ENCODE measurements at regions not wholly inside any gene's neighbourhood (a gene's known extent, or its start where the extent isn't known, plus 50 kb on each side); places are given as distances from the start of the nearest gene placed in this dataset.

DNA sequence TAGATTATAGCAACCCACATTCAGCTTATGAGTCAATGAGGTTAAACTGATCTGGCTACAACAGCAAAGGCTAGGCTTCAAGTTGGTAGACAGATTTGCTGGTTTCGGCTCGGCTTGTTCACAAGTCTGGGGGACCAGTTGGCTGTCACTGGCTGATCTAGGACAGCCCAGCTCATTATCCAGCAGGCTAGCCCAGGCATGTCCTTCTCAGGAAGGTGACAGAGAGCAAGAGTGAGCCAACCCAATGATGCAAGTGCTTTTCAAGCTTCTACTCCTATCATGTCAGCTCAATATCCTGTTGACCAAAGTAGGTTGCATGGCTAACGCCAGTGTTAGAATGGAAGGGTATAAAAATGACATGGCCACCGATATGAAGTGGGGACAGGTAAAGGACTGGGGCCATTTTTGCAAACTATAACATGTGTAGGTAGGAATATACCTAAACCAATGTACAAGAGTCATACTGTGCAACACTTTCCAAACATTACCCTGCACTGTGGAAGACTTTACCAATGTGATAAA is 220.9 kb upstream of the SOX21 start:
- Histone ChIP-seq H3K4me1 (no peaks in the 10 kb centered on the region), H3K9me3 (replicated peaks) (no peaks in the 10 kb centered on the region; the same call in 1 of the 2 replicates), H3K36me3 (no peaks in the 10 kb centered on the region), H3K4me3 (no peak overlapping the region), H3K27ac (no peak overlapping the region), H3K27me3 (no peaks in the 10 kb centered on the region)
- no peak for DNase-seq

DNA sequence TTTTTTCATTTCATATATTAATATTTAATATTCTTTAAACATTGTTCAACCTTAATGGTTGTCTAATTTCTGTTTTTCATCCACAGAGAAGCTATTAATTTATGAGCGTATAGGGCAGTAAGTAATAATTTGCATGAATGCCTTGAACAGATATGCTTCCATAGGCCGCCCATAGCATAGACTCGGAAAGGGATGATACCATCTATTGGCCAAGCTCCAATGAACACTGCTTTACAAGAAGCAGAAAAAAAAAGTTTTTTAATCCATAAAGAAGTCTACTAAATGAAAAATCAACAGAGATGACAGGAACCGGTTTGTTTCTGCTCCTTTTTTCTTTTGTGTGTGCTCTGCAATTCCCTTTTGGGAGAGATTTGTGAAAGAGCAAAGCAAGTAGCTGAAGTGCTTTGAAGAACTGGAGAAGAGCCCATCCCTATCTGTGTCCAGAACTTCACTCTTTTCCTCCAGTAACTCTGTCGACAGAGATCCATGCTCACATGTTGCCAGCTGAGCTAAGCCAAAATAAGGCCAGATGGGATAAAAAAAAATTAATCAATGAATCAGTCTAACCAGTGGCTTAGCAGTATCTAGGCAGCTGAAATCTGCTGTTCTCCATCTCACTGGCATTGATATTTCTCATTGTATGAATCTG is 215.9 kb upstream of the SOX21 start:
- Histone ChIP-seq H3K36me3 (no peaks in the 10 kb centered on the region), H3K4me3 (no peak overlapping the region), H3K9me3 (replicated peaks) (no peaks in the 10 kb centered on the region), H3K27me3 (no peaks in the 10 kb centered on the region), H3K4me1 (no peaks in the 10 kb centered on the region), H3K27ac (no peak overlapping the region)
- DNase-seq: no peak

DNA sequence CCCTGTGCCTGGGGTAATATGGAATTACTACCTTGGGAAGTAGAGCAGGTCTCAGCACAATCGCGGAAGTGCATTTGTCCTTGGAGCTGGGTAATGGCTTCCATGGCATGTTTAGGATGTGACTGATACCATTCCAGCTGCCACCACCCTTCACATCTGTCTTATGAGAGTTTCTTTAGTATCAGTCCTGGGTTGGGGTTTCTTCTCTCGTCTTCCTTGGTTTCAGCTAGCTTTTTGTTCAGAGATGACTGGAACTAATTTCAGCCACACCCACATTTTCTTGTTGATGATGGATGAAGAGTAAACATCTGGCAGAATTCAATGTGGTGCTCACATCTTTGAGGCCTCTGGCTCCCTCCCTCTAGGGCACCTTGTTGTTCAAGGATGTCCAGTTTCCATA is 212.9 kb upstream of the SOX21 start:
- Histone ChIP-seq H3K36me3 (no peaks in the 10 kb centered on the region), H3K9me3 (replicated peaks) (no peaks in the 10 kb centered on the region), H3K27me3 (no peaks in the 10 kb centered on the region), H3K4me1 (no peaks in the 10 kb centered on the region), H3K4me3 (no peak overlapping the region), H3K27ac (no peak overlapping the region)
- DNase-seq: peak in 1 of 2 experiments; percentile 26

DNA sequence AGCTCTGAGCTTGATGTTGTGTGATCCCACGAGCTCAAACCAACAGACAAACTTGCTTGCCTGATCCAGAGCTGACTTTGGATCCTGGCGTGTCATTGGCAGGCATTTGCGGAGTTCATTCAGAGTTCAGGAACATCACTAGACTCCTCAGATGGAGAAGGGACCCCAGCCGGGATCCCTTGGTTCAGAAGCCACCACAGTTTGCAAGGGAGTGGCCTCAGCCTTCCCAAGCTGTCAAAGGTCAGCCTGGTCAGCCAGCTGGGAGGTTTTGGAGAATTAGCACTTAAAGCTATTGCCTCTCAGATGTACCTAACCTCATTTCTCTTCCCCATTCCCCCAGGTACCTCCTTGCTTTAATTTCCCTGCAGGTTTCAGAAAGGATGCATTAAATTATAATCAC is 208.8 kb upstream of the SOX21 start:
- Histone ChIP-seq H3K36me3 (no peaks in the 10 kb centered on the region), H3K27ac (no peak overlapping the region), H3K4me1 (no peaks in the 10 kb centered on the region), H3K9me3 (replicated peaks) (no peaks in the 10 kb centered on the region), H3K4me3 (no peak overlapping the region), H3K27me3 (no peaks in the 10 kb centered on the region)
- no peak for DNase-seq

DNA sequence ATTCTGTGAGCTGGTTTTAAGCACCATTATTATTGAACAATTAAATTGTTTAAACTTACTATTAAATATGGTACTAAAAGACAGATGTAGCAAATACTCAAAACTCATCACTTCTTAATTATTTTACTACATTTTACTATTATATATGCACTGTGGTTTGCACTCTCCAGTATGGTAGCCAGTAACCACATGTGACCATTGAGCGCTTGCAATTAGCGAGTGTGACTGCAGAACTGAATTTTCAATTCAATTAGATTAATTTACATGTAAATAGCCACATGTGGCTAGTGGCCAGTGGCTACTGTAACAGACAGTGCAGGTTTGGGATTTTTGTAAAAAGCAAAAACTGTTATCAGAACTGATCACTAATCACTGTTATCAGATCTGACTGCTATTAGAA is 208.2 kb upstream of the SOX21 start:
- Histone ChIP-seq H3K4me1 (no peaks in the 10 kb centered on the region), H3K27me3 (no peaks in the 10 kb centered on the region), H3K36me3 (no peaks in the 10 kb centered on the region), H3K4me3 (no peak overlapping the region), H3K9me3 (replicated peaks) (no peaks in the 10 kb centered on the region), H3K27ac (no peak overlapping the region)
- DNase-seq: no peak

DNA sequence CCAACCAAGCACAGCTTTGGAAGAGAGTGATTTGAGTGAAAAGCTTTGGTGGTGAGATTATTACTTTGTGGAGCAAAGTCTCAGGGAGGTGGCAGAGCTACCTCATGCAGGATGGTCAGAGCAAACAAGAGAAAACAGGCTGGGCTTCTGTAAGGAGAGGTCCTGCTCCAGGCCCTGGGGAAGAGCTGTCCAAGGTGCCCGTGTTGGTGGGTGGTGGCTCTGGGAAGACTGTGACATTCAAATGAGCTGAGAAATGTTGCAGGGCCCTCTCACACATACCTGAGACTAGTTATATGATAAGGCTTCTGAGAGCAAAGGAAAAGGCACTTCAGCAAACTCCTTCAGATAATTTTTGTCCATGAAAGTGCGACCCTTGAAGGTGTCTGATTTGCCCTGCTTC is 205.5 kb upstream of the SOX21 start:
- no peaks in the 10 kb centered on the region for H3K9me3 ChIP-seq (replicated peaks)
- no peak overlapping the region for H3K4me3 ChIP-seq
- no peaks in the 10 kb centered on the region for H3K27me3 ChIP-seq
- no peaks in the 10 kb centered on the region for H3K4me1 ChIP-seq
- H3K27ac ChIP-seq: no peak overlapping the region
- DNase-seq: peak in 1 of 2 experiments; percentile 15
- no peaks in the 10 kb centered on the region for H3K36me3 ChIP-seq

DNA sequence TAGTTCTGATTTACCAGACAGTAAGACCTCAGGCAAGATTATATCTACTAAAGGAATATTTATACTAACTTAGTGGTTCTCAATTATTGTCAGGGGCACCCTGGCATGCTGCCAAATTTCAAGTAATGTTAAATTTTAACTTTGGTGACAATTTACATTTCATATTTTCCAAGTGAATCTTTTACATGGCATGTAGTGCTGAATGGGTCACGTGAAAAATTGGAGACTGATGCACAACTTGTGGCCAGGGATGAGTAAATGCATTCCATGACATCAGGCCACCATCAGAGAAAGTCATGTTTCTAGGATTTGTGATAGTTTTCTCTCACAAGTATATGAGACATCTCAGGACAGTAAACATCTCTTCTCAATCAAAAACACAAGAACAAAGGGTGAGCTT is 202.6 kb upstream of the SOX21 start:
- Histone ChIP-seq H3K27ac (no peak overlapping the region), H3K9me3 (replicated peaks) (no peaks in the 10 kb centered on the region), H3K4me1 (no peaks in the 10 kb centered on the region), H3K27me3 (peaks cover 3% of the 10 kb centered on the region; the same call in 1 of the 2 replicates), H3K36me3 (no peaks in the 10 kb centered on the region), H3K4me3 (no peak overlapping the region)
- DNase-seq: no peak

DNA sequence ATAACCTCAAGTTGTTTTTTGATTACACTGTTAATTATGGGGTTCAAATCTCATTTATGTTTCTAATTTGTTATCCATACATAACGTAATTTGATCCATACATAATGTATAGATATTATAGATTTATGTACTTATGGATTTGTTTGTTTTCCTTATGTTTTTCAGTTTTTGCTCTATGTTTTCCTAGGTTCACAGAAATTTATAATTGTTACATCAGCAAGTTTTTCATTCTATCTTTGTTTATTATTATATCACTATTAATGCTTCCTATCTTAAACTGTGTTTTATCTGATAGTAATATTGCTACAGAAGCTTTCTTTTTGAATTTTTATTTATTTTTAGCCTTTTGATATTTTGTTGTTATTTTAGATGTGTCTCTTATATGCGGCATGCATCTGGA is 194.3 kb upstream of the SOX21 start:
- Histone ChIP-seq H3K27me3 (no peaks in the 10 kb centered on the region), H3K4me3 (no peak overlapping the region), H3K36me3 (no peaks in the 10 kb centered on the region), H3K9me3 (replicated peaks) (no peaks in the 10 kb centered on the region), H3K27ac (no peak overlapping the region), H3K4me1 (no peaks in the 10 kb centered on the region)
- DNase-seq: no peak

DNA sequence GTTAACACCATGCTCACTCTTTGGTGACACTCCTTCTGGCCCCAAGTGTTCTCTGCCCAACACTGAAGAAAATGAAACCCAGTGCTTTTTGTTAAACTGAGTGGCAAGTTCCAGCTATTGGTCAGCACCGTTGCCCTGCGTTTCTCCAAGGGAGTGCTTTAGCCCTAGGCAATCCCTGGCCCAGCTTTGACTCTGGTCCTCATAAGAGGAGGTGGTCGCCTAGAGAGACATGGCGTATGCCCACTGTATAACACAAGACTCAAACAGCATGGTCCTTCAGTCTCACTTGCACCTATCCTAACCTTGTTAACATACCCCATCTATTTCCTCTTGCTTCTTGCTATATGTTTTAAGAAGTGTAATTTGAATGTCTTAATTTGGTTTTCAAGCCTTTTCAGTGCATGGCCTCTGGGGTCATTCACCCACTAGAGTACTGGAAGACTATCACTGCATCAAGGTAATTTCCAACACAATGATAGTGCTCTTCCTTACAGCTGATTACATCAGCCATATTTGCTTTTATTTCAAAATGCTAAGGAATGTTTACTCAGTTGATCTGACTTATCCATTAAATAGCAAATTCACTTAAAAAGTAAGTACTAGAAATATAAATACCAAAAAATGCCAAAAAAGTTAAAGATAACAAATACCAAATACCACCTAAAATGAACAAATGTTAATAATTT is 190.5 kb upstream of the SOX21 start:
- DNase-seq: no peak
- H3K4me3 ChIP-seq: no peak overlapping the region
- H3K4me1 ChIP-seq: no peaks in the 10 kb centered on the region
- no peaks in the 10 kb centered on the region for H3K36me3 ChIP-seq
- H3K9me3 ChIP-seq (replicated peaks): no peaks in the 10 kb centered on the region
- no peak overlapping the region for H3K27ac ChIP-seq
- H3K27me3 ChIP-seq: no peaks in the 10 kb centered on the region

DNA sequence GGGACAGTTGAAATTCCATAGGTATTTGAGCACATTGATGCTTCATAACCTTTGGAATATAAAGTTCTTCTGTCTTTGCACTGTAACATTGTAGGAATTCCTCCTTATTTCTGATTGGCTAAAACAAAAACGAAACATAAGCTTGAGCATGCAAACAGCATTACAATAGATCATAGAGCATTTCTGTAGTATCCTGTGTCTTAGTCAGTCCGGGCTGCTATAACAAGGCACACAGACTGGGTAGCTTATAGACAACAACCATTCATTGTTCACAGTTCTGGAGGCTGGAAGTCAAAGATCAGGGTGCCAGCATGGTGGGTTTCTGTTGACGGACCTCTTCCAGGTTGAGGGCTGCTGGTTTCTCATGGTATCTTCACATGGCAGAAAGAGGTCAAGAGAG is 188.7 kb upstream of the SOX21 start:
- Histone ChIP-seq H3K27ac (no peak overlapping the region), H3K9me3 (replicated peaks) (no peaks in the 10 kb centered on the region), H3K4me3 (no peak overlapping the region), H3K27me3 (no peaks in the 10 kb centered on the region), H3K36me3 (no peaks in the 10 kb centered on the region), H3K4me1 (no peaks in the 10 kb centered on the region)
- no peak for DNase-seq

DNA sequence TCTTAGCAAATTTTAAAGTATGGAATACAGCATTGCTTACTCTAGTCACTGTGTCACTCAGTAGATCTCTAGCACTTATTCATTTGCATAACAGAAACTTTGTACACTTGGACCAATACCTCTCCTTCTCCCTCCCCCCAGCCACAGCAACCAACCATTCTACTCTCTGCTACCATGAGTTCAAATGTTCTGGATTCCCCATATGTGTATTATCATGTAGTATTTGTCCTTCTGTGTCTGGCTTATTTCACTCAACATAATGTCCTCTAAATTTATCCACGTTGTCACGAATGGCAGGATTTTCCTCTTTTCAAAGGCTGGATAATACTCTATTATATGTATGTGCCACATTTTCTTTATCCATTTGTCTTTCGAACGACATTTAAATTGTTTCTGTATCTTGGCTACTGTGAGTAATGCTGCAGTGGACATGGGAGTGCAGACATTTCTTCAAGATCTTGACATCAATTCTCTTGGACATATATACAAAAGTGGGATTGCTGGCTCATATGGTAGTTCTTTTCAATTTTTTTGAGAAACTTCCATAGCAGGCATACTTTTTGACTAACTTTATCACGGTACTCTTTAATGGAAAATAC is 184.5 kb upstream of the SOX21 start:
- no peak for DNase-seq
- no peaks in the 10 kb centered on the region for H3K27me3 ChIP-seq
- H3K4me1 ChIP-seq: no peaks in the 10 kb centered on the region
- no peak overlapping the region for H3K27ac ChIP-seq
- H3K4me3 ChIP-seq: no peak overlapping the region
- no peaks in the 10 kb centered on the region for H3K9me3 ChIP-seq (replicated peaks)
- H3K36me3 ChIP-seq: no peaks in the 10 kb centered on the region

DNA sequence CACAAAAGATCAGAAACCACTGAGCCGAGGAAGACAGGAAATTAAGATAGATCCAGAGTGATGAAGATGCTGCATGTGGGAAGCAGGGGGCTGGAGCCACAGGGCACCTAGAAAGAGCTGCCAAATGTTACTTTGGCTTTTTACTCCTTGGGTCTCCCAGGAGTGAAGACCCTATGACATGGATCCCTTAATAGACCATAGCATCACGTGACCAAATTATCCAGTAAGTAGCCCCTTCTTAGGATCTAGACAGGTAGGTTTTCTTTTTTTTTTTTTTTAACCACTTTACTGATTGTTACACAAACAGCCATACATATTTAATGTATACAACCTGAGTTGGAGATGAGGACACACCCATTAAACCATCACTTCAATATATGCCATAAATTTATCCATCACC is 183.9 kb upstream of the SOX21 start:
- Histone ChIP-seq H3K4me3 (no peak overlapping the region), H3K4me1 (no peaks in the 10 kb centered on the region), H3K27ac (no peak overlapping the region), H3K27me3 (no peaks in the 10 kb centered on the region), H3K9me3 (replicated peaks) (no peaks in the 10 kb centered on the region), H3K36me3 (no peaks in the 10 kb centered on the region)
- DNase-seq: no peak

DNA sequence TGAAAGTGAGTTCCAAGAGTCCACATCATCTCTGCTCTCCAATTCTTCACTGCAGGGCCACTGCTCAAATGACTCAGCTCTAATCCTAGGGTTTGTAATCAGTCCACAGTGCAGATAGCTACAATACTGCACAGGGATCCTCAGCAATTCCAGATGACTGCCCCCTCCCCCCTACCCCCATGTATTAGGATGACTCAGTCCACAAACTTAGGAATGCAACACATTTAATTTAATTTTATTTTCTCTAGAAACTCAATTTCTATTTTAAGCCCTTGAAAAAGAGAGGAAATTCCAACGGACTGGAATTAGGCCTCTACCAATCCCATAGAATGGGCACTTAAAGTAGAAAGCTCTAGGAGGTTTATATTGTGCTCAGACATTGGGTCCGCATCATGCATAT is 173.8 kb upstream of the SOX21 start:
- H3K36me3 ChIP-seq: no peaks in the 10 kb centered on the region
- no peak for DNase-seq
- H3K9me3 ChIP-seq (replicated peaks): no peaks in the 10 kb centered on the region
- no peaks in the 10 kb centered on the region for H3K4me1 ChIP-seq
- H3K27me3 ChIP-seq: no peaks in the 10 kb centered on the region
- no peak overlapping the region for H3K4me3 ChIP-seq
- no peak overlapping the region for H3K27ac ChIP-seq

DNA sequence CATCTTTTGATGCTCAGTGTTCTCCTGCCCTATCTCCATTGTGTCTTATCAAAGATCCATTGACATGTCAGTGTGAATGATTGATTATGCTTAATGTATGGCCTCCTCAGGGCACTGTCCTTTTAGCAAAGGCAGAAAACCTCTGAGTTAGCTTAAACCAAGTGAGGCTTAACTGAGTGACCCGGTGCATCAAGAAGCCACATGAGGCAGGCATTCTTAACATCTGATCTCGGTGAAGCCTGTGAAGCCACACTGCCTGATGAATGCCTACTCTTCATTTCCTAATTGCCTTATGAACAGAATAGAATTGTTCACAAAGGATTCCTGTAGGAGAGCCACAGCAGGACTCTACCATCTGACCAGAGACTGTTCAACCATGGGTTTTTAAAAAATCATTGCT is 168.1 kb upstream of the SOX21 start:
- no peak for DNase-seq
- no peaks in the 10 kb centered on the region for H3K27me3 ChIP-seq
- H3K27ac ChIP-seq: no peak overlapping the region
- H3K36me3 ChIP-seq: no peaks in the 10 kb centered on the region
- no peak overlapping the region for H3K4me3 ChIP-seq
- no peaks in the 10 kb centered on the region for H3K9me3 ChIP-seq (replicated peaks)
- no peaks in the 10 kb centered on the region for H3K4me1 ChIP-seq

DNA sequence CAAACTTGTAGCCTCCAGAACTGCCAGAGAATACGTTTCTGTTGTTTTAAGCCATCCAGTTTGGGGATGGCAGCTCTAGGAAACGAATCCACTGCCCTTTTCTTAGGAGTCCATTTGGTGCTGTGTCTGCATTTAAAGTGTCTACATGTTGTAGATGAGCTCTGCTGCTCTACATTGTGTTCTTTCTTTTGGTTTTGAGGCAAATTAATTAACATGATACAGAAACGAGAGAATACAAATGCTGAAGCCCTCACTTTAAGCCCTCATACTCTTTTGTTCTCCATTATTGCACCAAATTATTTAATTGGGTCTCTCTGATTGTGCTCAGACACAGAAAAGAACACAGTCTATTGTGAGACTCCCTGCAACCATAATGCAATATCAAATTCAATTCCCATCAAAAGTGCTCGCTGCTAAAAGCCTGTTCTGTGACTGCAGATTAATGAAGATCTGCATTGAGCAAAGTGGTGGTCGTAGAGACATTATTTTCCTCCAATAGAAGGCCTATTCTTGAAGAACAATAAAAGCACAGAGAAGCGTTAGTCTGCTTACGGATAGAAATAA is 166.3 kb upstream of the SOX21 start:
- no peak for DNase-seq
- Histone ChIP-seq H3K27me3 (no peaks in the 10 kb centered on the region), H3K9me3 (replicated peaks) (no peaks in the 10 kb centered on the region), H3K4me1 (no peaks in the 10 kb centered on the region), H3K27ac (no peak overlapping the region), H3K36me3 (no peaks in the 10 kb centered on the region), H3K4me3 (no peak overlapping the region)
